ELF-1 (cell line): ENCODE measurements at regions not wholly inside any gene's neighbourhood (a gene's known extent, or its start where the extent isn't known, plus 50 kb on each side); places are given as distances from the start of the nearest gene placed in this dataset.
A peak's percentile ranks its signal among the peaks of the same experiment; 100 is the strongest.

Experiments used
- DNase-seq: peaks from one replicate; pipeline ENCODE4 v3.0.0-alpha.2; 2016; ENCODE audit warnings: low read depth, low spot score

- DNase-seq: no peak
These were observed 61.6 kb upstream of the DYRK2 start for GRCh38 chr12:67586951-67587350.

DNA sequence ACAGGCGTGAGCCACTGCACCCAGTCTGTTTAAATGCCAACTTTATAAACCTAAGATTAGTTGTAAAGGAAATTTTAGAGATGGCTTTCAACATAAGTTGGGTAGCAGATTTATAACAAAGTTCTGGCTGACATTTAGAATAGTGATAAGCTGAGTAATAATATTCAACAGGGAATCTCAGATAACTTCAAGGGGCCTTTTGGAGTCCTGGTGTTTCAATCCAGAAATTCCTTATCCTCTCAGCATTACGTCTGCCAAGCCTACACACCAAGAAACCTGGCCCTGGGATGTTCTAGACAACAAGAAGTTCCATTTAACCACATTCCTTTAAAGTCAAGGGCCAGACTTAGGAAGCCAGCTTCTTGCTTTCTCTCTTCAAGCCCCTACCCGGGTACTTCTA is 59.5 kb upstream of the DYRK2 start:
- DNase-seq: no peak

DNA sequence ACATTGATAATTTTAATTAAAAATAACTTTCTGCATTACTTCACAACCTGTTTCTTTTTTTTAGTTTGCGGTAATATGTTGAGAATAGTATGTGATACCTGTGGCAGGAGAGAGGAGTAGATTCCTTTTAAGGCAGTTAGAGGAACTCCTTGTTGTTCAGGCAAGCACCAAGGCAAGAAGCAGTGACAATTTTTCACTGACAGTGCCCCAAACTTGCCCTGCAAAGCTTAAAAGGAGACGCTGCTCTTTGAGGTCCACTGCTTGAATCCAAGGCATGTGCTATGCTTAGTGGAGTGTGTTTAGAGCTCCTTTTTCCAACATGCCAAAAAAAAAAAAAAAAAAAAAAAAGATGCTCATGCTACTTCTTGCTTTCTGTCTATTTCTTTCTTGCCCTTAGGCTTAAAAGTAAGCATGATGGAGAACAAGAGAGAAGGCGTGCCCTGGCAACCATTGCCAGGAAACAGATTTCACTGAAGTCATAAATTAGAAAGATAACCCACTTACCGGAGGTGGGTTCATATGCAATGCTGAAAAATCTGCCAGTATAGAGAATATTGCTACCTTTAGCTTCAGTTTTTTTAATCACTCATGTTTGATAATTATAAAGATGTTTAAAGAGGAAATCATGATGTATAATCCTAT is 58.3 kb upstream of the DYRK2 start:
- no peak for DNase-seq

- no peak for DNase-seq
These were observed 56.1 kb upstream of the DYRK2 start for GRCh38 chr12:67592228-67593011.

- DNase-seq: peak; percentile 69
These were observed 55.5 kb upstream of the DYRK2 start for GRCh38 chr12:67593041-67593440.

GRCh38 chr12:67593461-67594330 is 54.8 kb upstream of the DYRK2 start:
- DNase-seq: no peak

- DNase-seq: no peak
These were observed 53.7 kb upstream of the DYRK2 start for GRCh38 chr12:67594888-67595287.

GRCh38 chr12:67595365-67595764 is 53.2 kb upstream of the DYRK2 start:
- no peak for DNase-seq

DNA sequence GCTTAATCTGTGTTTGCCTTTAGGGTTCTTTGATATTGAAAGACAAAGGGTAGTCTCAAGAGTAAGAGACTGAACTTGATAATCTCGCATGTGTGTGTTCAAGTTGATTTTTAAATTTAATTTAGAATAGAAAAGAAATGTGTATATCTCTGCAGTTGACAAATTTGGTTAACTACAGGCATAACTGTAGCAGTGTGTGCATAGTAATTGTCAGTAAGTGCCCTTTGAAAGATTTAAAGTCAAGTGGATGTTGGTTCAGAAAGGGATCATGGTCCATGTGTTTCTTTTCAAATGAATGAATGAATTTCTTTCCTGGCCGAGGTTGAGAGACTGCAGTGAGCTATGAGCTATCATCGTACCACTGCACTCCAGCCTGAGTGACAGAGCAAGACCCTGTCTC is 49.9 kb upstream of the DYRK2 start:
- DNase-seq: no peak
